HG03103 (cell line): ENCODE measurements at regions not wholly inside any gene's neighbourhood (a gene's known extent, or its start where the extent isn't known, plus 50 kb on each side); places are given as distances from the start of the nearest gene placed in this dataset.

Experiments used
- ATAC-seq: cut with Tn5 transposase; IDR thresholded peaks from one replicate; pipeline ENCODE4 v1.9.1; 2021; ENCODE audit warnings: low read depth; ENCODE audit not compliant: unreplicated experiment

DNA sequence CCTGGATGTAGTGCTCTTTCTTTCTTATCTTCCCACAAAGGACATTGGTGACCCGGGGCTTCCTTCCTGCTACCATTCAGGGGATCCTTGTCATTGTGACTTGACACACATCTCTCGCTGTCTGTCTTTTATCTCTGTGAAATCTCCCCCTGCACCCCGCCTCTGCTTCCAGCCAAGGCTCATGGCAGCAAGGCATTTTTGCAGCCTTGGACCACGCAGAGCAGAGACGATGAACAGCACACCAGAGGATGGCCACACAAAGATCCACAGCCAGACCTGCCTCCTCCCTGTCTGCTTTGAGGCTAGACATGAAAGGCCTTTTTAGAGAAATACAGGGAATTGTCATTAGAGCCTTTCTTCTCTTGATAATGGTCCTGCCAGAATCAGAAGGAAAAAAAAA is 549.1 kb downstream of the CDK5RAP2 start:
- ATAC-seq: no peak

- ATAC-seq: no peak
Measured at GRCh38 chr9:120018550-120018949, 561.4 kb downstream of the CDK5RAP2 start.

DNA sequence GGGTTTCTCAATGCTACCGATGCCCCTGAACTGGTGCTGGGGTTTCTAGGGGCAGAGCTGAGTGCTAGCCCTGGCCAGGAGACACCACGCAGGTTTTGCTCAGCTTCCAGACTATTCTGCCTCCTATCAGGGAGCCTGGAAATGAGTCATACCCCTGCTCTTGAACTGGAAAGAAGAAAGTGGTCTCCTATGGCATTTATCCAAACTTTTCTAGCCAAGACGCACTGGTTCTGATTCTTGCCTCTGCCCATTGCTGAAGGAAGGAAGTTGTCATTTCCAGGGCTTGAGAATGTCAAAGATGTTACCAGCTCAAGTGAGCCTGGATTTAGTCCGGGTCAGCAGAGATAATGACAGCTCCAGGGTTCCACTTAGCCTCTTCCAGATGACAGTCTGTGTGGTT is 561.9 kb downstream of the CDK5RAP2 start:
- no peak for ATAC-seq

DNA sequence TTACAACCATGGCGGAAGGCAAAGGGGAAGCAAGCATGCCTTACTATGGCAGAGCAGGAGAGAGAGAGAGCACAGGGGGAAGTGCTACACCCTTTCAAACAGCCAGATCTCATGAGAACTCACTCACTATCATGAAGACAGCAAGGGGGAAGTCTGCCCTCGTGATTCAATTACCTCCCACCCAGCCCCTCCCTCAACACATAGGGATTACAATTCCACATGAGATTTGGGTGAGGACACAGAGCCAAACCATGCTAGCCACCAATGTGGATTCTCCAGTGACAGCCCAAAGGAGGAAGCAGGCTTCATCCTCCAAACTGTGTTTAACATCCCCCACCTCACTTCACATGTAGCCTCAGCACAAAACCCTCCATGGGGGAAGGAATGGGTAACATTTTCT is 563.7 kb downstream of the CDK5RAP2 start:
- no peak for ATAC-seq

DNA sequence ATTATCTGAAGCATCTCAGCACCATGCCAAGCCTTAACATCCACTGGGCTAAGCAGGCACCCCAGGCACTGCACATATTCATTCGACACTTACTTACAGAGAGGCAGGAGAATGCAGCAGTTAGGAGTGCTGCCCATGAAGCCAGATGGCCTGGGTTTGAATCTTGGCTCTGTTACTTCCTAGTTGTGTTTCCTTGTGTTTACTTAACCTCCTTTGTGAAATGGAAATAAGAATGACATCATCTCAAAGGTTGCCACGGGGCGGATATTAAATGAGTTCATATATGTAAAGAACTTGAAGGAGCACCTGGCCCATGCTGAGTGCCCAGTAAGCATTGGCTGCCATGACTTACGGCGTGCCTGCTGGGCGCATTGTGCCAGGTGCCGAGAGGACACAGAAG is 565.2 kb downstream of the CDK5RAP2 start:
- ATAC-seq: no peak

DNA sequence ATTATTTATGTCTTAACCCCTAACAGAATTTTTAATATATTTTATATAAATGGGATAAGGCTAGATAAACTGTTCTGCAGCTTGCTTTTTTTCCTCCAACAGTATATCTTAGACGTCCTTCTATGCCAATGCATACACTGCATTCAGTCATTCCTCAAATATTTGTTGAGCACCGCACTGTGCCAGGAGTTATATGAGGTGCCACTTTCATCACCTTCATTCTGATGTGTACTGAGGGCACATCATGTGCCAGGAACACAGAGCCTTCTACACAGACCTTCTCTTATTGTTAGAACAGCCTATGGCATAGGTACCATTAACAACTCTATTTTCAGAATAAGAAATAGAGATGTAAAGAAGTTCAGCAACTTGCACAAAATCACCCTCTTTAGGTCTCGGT is 570.1 kb downstream of the CDK5RAP2 start:
- no peak for ATAC-seq

GRCh38 chr9:120001536-120001935 is 578.4 kb downstream of the CDK5RAP2 start:
- no peak for ATAC-seq

- ATAC-seq: no peak
Measured at GRCh38 chr9:119998614-119999013, 581.4 kb downstream of the CDK5RAP2 start.

DNA sequence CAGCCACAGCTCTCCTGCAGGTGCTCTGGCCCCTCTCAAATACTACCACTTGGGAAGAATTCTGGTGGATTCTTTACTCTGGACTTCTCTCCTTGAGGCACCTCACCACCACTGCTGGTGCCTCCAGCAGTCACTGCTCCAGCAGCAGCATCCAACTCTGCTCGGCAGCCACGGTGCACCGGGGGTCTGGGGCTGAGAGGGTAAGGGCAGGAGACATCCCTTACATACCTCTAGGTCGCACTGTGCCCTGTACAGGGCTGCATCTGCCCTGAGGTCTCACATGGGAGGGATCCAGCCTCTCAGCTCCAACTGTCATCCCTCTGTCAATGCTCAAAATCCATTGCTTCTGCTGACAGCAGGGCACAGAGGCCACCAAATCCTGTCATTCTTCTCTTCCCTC is 588.2 kb downstream of the CDK5RAP2 start:
- ATAC-seq: no peak

GRCh38 chr9:119986713-119987112 is 593.3 kb downstream of the CDK5RAP2 start:
- ATAC-seq: no peak

- no peak for ATAC-seq
Measured at GRCh38 chr9:119986205-119986604, 593.8 kb downstream of the CDK5RAP2 start.

DNA sequence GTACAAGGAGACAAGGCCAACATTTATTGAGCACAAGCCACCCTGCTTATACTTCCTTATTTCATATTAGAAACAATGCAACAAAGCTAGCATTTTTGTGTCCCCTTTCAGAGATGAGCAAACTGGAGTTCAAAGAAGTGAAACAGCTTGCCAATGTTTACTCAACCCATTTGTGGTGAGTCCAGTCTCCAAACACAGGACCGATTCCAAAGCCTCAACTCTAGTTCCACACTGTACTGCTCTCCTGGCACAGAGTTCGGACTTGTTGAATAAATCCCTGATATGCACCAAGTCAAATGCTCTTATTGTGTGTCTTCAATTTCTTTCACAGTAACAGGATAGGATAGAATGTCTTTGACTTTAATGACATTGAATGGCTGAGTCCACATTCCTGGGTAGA is 604.8 kb upstream of the BRINP1 start:
- no peak for ATAC-seq

GRCh38 chr9:119968836-119969707 is 599.8 kb upstream of the BRINP1 start:
- peak; percentile 90 for ATAC-seq

DNA sequence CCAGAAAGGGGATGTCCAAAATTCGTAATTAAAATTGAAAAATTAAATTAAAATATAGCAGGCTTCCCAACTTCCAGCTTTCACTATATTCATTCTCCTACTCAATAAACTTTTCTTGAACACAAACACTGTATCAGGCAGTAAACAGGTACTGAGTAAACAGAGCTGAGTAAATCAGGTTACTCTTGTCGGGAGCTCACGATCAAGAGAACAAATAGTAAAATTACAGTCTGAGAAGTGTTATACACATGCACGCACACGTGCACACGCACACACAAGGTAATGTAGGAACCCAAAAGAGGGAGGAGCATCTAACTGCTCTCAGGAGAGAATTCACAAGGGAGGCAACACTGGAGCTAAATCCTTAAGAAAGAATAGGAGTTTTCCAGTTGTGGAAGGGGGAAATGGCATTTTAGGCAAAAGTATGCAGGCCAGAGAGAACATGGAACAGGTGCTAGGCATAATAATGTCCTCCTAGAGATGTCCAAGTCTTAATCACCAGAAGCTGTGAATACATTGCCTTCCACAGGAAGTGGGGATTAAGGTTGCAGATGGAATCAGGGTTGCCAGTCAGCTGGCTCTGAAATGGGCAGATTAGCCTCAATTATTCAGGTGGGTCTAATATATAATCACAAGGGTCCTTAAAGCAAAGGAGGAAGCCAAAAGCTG is 598.8 kb upstream of the BRINP1 start:
- no peak for ATAC-seq

- no peak for ATAC-seq
Measured at GRCh38 chr9:119963798-119964372, 594.6 kb upstream of the BRINP1 start.

DNA sequence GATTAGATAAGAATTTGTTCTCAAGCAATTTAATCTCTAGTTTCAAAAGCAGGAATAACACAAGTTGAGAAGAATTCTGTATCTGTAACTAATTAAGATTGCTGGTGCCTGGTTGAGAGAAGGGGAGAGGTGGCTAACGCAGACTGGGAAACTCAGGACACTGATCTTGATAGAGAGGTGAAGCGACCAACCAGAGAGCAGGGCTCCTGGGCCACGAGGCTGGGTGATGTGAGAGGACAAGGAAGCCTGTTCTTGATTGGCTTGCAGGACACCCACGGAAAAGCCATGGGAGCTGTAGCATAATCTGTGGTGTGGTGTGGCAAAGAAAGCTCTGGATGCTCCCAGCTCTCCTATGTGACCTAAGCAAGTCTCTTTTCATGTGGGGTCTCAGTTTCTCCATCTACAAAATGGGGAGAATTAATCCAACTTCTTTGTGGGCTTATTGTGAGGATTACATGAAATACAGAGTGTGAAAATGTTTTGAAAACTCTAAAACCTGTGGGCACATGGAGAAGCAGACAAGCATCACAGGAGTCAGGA is 594.1 kb upstream of the BRINP1 start:
- no peak for ATAC-seq

DNA sequence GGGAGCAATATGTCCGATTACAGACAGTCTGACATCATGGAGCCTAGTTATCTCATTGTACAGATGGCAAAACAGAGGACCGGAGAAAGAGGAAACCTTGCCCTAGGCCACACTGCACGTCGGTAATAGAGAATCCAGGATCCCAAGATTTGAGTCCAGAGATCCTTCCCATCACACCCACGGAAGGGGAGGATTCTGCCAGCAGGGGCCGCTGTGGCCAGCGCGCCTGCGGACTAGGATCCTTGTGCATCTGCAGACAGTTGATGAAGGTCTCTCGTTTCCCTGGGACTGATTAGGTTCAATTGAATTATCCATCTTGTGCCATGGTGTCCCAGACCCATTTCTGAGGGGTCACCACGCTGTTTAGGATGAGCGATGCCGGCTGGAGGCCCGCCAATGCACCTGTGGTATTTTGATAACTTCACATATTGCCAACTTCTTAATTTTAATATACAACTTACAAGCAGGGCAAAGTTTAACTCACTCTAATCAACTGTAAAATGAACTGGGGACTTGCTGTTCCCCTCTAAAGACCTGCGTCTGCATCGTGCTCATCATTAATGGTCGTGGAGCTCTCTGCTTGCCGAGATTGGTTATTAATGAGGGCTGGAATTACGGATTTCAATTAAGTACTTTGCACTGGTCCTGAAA is 592.7 kb upstream of the BRINP1 start:
- ATAC-seq: no peak

DNA sequence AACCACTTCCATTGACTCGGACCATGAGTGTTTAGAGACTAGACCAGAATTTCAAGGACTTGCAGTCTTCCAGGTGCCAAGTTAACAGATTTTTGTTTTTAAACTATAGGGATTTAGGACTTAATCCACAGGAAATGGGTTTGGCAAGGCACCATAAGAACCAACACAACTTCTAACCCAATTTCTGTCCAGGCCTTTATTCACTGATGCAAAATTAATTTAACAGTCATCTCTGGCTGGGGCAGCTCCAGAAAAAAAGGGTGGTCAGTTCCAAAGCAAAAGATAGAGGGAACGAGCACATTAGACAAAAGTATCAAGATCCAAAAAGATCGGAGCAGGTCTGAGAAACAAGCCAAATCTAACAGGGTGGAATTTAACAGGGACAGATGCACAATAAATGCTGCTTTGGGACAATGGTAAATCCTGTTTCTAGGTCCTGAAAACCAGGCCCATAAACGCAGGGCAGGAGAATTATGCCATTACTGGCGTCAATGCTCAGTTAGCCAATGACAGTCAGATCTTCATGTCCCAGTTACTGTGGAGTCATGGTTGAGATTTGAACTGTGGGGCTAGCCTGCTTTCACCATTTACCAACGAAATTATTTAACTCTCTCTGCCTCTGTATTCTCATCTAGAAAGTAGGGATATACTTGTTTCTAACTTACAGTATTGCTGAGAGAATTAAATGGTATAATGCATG is 590.8 kb upstream of the BRINP1 start:
- no peak for ATAC-seq

DNA sequence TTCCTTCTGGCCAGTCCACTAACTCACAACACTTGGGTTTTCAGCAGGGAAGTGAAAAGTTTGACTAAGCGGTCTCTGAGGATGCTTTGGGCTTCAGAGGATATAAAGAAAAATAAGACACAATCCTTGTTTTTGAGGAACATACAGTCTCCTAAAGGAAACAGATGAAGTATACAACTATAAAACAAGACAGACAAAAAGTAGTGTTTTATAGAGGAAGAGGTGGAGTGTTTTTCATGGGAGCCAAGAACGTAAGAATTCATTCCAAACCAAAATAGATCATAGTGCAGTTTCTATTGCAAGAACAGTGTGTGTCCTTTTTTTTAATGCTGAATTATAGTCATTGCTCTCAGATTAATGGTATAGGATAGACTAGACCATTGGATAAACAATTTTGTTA is 586.9 kb upstream of the BRINP1 start:
- no peak for ATAC-seq

DNA sequence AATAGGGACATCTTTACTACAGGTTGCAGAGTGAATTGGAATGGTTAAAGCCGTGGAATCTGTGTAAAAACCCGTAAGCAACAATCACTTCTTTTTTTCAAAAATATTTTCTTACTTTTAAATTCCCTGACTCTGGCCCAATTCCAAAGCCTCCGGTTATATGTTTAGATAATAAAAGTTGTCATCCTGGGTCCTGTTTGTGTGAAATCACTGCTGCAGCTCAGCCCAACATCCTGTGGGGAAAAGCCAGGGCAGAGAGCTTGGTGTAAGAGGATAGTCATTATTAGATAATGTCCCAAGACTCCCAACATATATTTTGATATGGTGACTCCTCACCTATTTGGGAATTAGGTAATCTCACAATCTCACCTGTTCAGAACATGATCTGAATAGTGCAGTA is 586.0 kb upstream of the BRINP1 start:
- ATAC-seq: no peak
